Breast epithelium (tissue), 4 donors: ENCODE measurements at regions not wholly inside any gene's neighbourhood (a gene's known extent, or its start where the extent isn't known, plus 50 kb on each side); places are given as distances from the start of the nearest gene placed in this dataset.

Experiments
- DNase-seq, 2 donors: peaks; one replicate each; pipeline ENCODE4 v3.0.0-alpha.2; 2019; ENCODE audit warnings: low spot score in 2 of 2
- H3K27ac ChIP-seq, 2 donors: fragments of 200-600 bp; sonication (generic) in 1 of 2; one replicate each; pipeline ENCODE4 v1.5.1; 2016 to 2019; ENCODE audit warnings: mild to moderate bottlenecking in 1 of 2
- H3K27me3 ChIP-seq, 2 donors: fragments of 200-600 bp; sonication (generic) in 1 of 2; one replicate each; pipeline versions ENCODE4 v1.5.1 to v1.6.0; 2017 to 2019; ENCODE audit warnings: control low read depth in 1 of 2, mild to moderate bottlenecking in 1 of 2
- H3K36me3 ChIP-seq: fragments of 200-600 bp; one replicate; pipeline ENCODE4 v1.5.1; 2019
- H3K4me1 ChIP-seq, 2 donors: fragments of 200-600 bp; sonication (generic); one replicate each; pipeline ENCODE4 v1.5.1; 2016 to 2019; ENCODE audit warnings: control low read depth in 1 of 2
- H3K4me3 ChIP-seq, 3 donors: fragments of 200-600 bp; sonication (generic); 1 replicate in 2 of 3; 2 replicates in 1 of 3; pipeline ENCODE4 v1.5.1; 2016 to 2019; ENCODE audit warnings: mild to moderate bottlenecking in 3 of 3, moderate library complexity in 2 of 3
- H3K9me3 ChIP-seq, 2 donors: fragments of 200-600 bp; sonication (generic) in 1 of 2; one replicate each; pipeline ENCODE4 v1.5.1; 2016 to 2019; ENCODE audit warnings: control low read depth in 1 of 2
- POLR2A ChIP-seq: fragments of 450-650 bp; IDR thresholded peaks from one replicate; pipeline ENCODE4 v1.6.1; 2016; ENCODE audit warnings: antibody characterized with exemption, mild to moderate bottlenecking, moderate library complexity
- POLR2AphosphoS5 ChIP-seq, 3 donors: sonication (generic); formaldehyde crosslinking; IDR thresholded peaks; one replicate each; pipeline ENCODE4 v1.6.1; 2017; ENCODE audit warnings: antibody characterized with exemption in 3 of 3
- intact Hi-C: fragments of 100-400 bp; cut with DNase I; formaldehyde crosslinking; loops from one replicate; pipeline ENCODE4 v1.15.1; 2023; ENCODE audit warnings: low total_unique reads
- TF ChIP-seq, protein P1 (sequence below), 3 donors: fragments of 450-650 bp; IDR thresholded peaks; one replicate each; pipeline ENCODE4 v1.5.1; 2016 to 2017; ENCODE audit warnings: antibody characterized with exemption in 3 of 3, mild to moderate bottlenecking in 3 of 3, moderate library complexity in 3 of 3

DNA sequence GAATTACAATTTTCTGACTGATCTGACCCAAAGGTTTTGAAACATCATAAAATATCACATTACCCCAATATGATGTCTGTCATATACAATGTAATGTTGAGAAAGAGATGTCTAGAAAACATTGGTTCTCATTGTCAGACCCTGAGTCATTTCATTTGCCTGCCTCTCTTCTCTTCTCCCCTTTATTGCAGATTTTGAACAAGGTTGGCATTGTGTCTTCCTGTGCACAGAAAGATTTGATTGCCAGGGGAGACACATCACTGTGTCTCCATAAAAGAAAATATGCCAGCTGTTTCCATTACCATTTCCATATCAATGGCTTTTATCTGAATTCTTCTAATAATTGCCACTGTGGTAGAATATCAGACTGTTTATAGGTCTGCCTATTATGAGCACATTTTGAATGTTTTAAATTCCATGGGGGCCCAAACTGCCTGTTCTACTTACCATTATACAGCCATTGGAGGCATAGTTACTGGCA, 65.6 kb downstream of the IFI44 start:
- no peaks in the 10 kb centered on the region for H3K36me3 ChIP-seq
- H3K4me3 ChIP-seq: no peak overlapping the region
- TF ChIP-seq, protein P1, sequence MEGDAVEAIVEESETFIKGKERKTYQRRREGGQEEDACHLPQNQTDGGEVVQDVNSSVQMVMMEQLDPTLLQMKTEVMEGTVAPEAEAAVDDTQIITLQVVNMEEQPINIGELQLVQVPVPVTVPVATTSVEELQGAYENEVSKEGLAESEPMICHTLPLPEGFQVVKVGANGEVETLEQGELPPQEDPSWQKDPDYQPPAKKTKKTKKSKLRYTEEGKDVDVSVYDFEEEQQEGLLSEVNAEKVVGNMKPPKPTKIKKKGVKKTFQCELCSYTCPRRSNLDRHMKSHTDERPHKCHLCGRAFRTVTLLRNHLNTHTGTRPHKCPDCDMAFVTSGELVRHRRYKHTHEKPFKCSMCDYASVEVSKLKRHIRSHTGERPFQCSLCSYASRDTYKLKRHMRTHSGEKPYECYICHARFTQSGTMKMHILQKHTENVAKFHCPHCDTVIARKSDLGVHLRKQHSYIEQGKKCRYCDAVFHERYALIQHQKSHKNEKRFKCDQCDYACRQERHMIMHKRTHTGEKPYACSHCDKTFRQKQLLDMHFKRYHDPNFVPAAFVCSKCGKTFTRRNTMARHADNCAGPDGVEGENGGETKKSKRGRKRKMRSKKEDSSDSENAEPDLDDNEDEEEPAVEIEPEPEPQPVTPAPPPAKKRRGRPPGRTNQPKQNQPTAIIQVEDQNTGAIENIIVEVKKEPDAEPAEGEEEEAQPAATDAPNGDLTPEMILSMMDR (IDR thresholded peaks at IDR 0.05): no peak
- TF ChIP-seq POLR2AphosphoS5 (IDR thresholded peaks at IDR 0.05): no peak
- no peak for TF ChIP-seq POLR2A
- H3K27ac ChIP-seq: no peak overlapping the region
- H3K4me1 ChIP-seq: no peaks in the 10 kb centered on the region
- DNase-seq: no peak
- no peaks in the 10 kb centered on the region for H3K27me3 ChIP-seq
- H3K9me3 ChIP-seq: no peaks in the 10 kb centered on the region
- intact Hi-C loops: no loop called here

- Histone ChIP-seq H3K27me3 (no peaks in the 10 kb centered on the region), H3K9me3 (no peaks in the 10 kb centered on the region), H3K36me3 (no peaks in the 10 kb centered on the region), H3K4me3 (no peak overlapping the region), H3K4me1 (no peaks in the 10 kb centered on the region), H3K27ac (no peak overlapping the region)
- TF ChIP-seq POLR2AphosphoS5 (IDR thresholded peaks at IDR 0.05): no peak
- TF ChIP-seq POLR2A: no peak
- TF ChIP-seq, protein P1 (IDR thresholded peaks at IDR 0.05): no peak
- no peak for DNase-seq
- intact Hi-C loops: no loop called here
Measured at GRCh38 chr1:78716186-78716585, 66.6 kb downstream of the IFI44 start.

GRCh38 chr1:78718566-78718965, 68.9 kb downstream of the IFI44 start:
- Histone ChIP-seq H3K27me3 (no peaks in the 10 kb centered on the region), H3K4me1 (no peaks in the 10 kb centered on the region), H3K36me3 (no peaks in the 10 kb centered on the region), H3K9me3 (no peaks in the 10 kb centered on the region), H3K4me3 (no peak overlapping the region), H3K27ac (no peak overlapping the region)
- no peak for DNase-seq
- TF ChIP-seq POLR2A: no peak
- no peak for TF ChIP-seq POLR2AphosphoS5 (IDR thresholded peaks at IDR 0.05)
- TF ChIP-seq, protein P1 (IDR thresholded peaks at IDR 0.05): no peak
- intact Hi-C loops: no loop called here

DNA sequence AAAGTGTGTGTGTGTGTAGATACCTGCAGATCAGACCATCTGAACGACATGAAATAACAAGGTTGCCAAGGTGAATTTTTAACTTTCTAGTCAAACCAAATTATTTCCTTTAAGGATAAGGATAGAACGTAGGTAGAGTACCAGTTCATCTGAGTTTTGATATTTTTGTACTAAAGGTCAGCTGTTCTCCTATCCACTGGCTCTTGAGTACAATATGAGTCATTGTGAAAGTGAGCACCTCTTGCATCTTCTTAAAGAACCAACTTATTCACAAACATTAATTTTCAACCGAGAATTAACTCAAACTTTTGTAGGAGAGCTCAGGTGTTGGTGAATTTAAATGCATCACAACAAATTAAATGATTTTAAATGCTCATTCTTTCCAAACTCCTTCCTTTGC, 71.5 kb downstream of the IFI44 start:
- no peak overlapping the region for H3K4me3 ChIP-seq
- TF ChIP-seq, protein P1 (IDR thresholded peaks at IDR 0.05): no peak
- no peak for TF ChIP-seq POLR2AphosphoS5 (IDR thresholded peaks at IDR 0.05)
- TF ChIP-seq POLR2A: no peak
- no peak overlapping the region for H3K27ac ChIP-seq
- no peaks in the 10 kb centered on the region for H3K9me3 ChIP-seq
- DNase-seq: no peak
- no peaks in the 10 kb centered on the region for H3K27me3 ChIP-seq
- intact Hi-C loops: no loop called here
- no peaks in the 10 kb centered on the region for H3K36me3 ChIP-seq
- no peaks in the 10 kb centered on the region for H3K4me1 ChIP-seq

DNA sequence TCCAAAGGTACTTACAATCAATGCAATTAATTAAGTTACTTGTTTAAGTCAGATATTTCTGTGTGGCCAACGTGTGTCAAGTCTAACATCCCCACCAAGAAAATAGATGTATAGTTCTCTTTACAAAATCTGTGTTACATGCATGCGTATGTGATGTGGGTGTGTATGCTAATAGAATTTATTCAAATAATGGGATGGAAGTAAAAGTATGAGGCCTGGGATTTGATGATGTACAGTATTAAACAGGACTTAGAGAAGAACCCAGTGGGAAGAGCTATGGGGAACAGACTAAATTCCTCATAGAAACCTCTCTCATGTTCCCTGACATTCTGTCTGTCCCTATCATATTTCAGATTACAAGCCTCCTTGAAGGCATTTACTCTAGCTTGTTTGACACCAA, 72.5 kb downstream of the IFI44 start:
- Histone ChIP-seq H3K4me1 (no peaks in the 10 kb centered on the region), H3K36me3 (no peaks in the 10 kb centered on the region), H3K27me3 (no peaks in the 10 kb centered on the region), H3K9me3 (no peaks in the 10 kb centered on the region), H3K4me3 (no peak overlapping the region), H3K27ac (no peak overlapping the region)
- intact Hi-C loops: no loop called here
- TF ChIP-seq POLR2A: no peak
- no peak for DNase-seq

- TF ChIP-seq POLR2AphosphoS5 (IDR thresholded peaks at IDR 0.05) (no peak), POLR2A (no peak)
- TF ChIP-seq, protein P1 (IDR thresholded peaks at IDR 0.05): no peak
- no peak overlapping the region for H3K4me3 ChIP-seq
- no peaks in the 10 kb centered on the region for H3K4me1 ChIP-seq
- no peaks in the 10 kb centered on the region for H3K9me3 ChIP-seq
- intact Hi-C loops: no loop called here
- DNase-seq: no peak
- no peak overlapping the region for H3K27ac ChIP-seq
- no peaks in the 10 kb centered on the region for H3K27me3 ChIP-seq
- no peaks in the 10 kb centered on the region for H3K36me3 ChIP-seq
Measured at GRCh38 chr1:78722521-78722920, 72.9 kb downstream of the IFI44 start.
